ENCODE measurements at regions not wholly inside any gene's neighbourhood (a gene's known extent, or its start where the extent isn't known, plus 50 kb on each side); places are given as distances from the start of the nearest gene placed in this dataset.
A peak's percentile ranks its signal among the peaks of the same experiment; 100 is the strongest.

GRCh38 chr9:95740217-95741004 lies 135.1 kb upstream of the ERCC6L2 start:
- DNase-seq (ENCODE audit: insufficient read length, low spot score) (no peak), FAIRE-seq (no peak)

DNA sequence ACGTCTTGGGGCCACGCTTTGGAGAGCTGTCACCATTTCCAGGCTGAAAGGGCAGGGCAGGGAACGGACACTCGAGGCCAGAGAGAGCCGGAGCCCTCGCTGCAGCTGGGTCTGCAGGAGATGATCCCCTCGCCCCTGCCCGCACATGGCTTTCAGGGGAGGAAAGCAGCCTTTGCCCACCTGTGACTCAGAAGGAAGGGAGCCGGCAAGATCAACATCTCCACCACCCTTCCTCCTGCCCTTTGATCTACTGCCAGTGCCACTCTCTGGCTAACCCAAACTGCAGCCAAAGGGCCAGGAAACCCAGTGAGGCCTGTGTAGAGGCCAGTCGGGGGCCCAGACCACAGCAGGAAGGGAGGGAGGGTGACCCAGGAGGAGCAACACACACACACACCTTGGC lies 137.1 kb upstream of the ERCC6L2 start:
- no peak for FAIRE-seq
- DNase-seq (ENCODE audit: insufficient read length, low spot score), result no peak
- no peak for TF ChIP-seq POLR2A (IDR thresholded peaks at IDR 0.05; ENCODE audit: low read depth, low read length)

More at GRCh38 chr9:95740217-95741004, 135.1 kb upstream of the ERCC6L2 start:
- no peak for TF ChIP-seq POLR2A (IDR thresholded peaks at IDR 0.05; ENCODE audit: low read depth, low read length)

DNA sequence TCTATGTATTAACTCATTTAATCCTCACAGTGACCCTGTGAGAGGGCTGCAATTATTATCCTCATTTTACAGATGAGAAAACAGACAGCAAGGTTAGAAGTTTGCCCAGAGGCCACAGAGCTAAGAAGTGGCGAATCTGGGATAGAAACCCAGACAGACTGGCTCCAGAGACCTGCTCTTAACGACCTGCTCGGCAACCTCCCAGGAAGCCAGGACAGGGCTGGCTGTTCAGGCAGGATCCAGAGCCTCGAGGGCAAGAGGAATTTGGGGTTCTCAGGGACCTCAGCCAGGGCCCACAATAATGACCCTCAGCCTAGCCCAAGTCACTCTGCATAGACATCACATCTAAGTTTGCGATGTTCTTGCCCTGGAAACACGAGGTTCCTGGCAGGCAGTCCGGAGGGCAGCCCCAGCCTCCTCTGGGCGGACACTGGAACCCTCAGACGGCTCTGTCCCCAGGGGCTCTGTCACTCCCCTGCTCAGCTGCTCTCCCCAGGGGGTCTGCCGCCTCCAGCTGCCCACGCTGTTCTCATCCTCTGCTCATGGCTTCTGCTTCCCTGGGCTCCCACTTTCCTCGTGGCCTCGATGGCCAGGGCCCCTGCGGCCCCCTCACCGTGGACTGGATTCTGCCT lies 138.5 kb upstream of the ERCC6L2 start:
- FAIRE-seq (no peak), DNase-seq (ENCODE audit: insufficient read length, low spot score) (no peak)
- TF ChIP-seq POLR2A (IDR thresholded peaks at IDR 0.05; ENCODE audit: low read depth, low read length), result no peak

- peak; percentile 67 for DNase-seq (ENCODE audit: insufficient read length, low spot score)
- no peak for TF ChIP-seq POLR2A (IDR thresholded peaks at IDR 0.05; ENCODE audit: low read depth, low read length)
- FAIRE-seq, result no peak
Observed at GRCh38 chr9:95736370-95736769, 139.1 kb upstream of the ERCC6L2 start.

DNA sequence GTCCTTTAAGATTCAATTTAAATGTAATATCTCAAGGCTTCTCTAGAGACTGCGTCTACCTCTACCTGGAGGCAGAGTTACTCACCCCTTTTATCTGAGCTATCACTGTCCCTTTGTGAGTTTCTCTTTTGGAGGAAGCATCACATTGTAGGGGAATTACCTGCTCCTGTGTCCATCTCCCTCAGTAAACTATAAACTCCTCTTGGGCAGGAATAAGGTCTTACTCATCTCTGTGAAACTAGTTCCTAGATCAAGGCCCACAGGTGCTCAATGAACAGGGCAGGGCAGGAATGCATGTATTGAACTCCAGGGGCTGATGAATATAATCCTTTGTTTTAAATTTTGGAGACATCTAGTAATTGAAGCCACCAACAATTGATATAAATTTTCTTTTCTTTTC lies 139.8 kb upstream of the ERCC6L2 start:
- TF ChIP-seq POLR2A (IDR thresholded peaks at IDR 0.05; ENCODE audit: low read depth, low read length), result no peak
- FAIRE-seq (no peak), DNase-seq (ENCODE audit: insufficient read length, low spot score) (no peak)

GRCh38 chr9:95733741-95734666 lies 141.5 kb upstream of the ERCC6L2 start:
- no peak for DNase-seq (ENCODE audit: insufficient read length, low spot score)

GRCh38 chr9:95732802-95733688 lies 142.4 kb upstream of the ERCC6L2 start:
- DNase-seq (ENCODE audit: insufficient read length, low spot score), result no peak
- FAIRE-seq, result no peak
- TF ChIP-seq POLR2A (IDR thresholded peaks at IDR 0.05; ENCODE audit: low read depth, low read length), result no peak

More at GRCh38 chr9:95733741-95734666, 141.5 kb upstream of the ERCC6L2 start:
- FAIRE-seq, result no peak
- TF ChIP-seq POLR2A (IDR thresholded peaks at IDR 0.05; ENCODE audit: low read depth, low read length), result no peak

GRCh38 chr9:95731876-95732275 lies 143.6 kb upstream of the ERCC6L2 start:
- FAIRE-seq (no peak), DNase-seq (ENCODE audit: insufficient read length, low spot score) (no peak)
- TF ChIP-seq POLR2A (IDR thresholded peaks at IDR 0.05; ENCODE audit: low read depth, low read length), result no peak

GRCh38 chr9:95729669-95730368 lies 145.7 kb upstream of the ERCC6L2 start:
- no peak for DNase-seq (ENCODE audit: insufficient read length, low spot score)
- FAIRE-seq, result no peak
- no peak for TF ChIP-seq POLR2A (IDR thresholded peaks at IDR 0.05; ENCODE audit: low read depth, low read length)

DNA sequence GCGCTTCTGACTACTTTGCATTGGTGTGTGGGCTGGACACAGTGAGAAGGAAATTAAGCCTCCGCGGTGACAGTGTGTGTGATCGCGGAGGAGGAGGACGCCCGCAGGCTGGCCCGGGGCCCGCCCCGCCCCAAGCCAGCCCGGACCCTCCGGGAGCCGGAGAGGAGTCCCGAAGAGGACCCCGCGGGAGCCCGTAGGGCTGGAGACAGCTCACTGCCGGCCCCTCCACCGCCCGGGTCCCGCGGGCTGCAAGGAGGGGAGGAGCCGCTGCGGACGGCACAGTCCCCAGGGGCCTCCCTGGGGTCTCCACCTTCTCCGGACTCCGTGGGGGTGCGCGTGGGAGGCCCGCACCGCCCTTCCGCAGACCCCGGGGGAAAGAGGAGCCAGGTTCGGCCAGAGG lies 146.4 kb upstream of the ERCC6L2 start:
- no peak for DNase-seq (ENCODE audit: insufficient read length, low spot score)
- FAIRE-seq, result no peak
- TF ChIP-seq POLR2A (IDR thresholded peaks at IDR 0.05; ENCODE audit: low read depth, low read length), result no peak

DNA sequence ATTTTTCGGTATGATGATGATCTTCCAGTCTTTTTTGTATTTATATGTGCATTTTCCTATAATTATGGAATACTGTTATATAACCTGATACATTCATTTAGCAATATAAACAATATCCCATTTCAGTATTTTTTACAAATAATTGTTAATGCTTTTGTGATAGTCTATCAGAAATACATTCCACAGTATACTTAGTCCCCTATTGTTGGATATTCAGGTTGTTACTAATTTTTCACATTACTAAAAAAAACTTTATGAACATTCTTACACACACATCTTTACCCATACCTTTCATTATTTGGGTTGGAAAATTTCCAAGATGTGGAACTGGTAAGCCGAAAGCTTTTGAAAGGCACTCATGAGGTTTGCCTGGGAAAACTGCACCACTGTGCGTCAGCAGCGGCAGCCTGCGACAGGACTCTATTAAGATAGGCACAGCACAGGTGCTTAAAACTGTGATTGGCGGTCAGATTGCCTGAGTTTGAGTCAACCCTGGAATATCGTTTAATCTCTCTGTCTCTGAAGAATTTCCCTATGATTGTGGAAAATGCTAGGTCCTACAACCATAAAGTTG lies 147.5 kb upstream of the ERCC6L2 start:
- no peak for DNase-seq (ENCODE audit: insufficient read length, low spot score)
- no peak for TF ChIP-seq POLR2A (IDR thresholded peaks at IDR 0.05; ENCODE audit: low read depth, low read length)
- FAIRE-seq, result no peak

DNA sequence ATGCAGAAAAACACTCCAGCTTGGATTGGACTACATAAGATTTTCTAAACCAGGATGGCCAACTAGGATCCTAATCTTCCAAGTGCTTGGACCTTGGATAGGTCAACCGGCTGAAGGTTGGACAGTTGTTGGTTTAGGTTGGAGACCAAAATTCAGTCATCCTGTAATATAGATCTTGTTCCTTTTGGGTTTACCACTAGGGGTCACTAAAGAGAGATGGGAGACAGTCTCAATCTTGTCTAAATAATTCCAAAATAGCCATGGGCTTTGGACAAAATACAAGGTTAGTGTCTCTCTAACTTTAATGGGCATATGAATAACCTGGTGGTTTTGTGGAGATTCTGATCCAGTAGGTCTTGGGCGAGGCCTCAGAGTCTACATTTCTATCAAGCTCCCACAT lies 148.7 kb upstream of the ERCC6L2 start:
- DNase-seq (ENCODE audit: insufficient read length, low spot score) (peak; percentile 87), FAIRE-seq (peak; percentile 95)
- TF ChIP-seq POLR2A (IDR thresholded peaks at IDR 0.05; ENCODE audit: low read depth, low read length), result no peak

Data from H54 (cell line).